SU-DHL-6 (cell line): ENCODE measurements at regions not wholly inside any gene's neighbourhood (a gene's known extent, or its start where the extent isn't known, plus 50 kb on each side); places are given as distances from the start of the nearest gene placed in this dataset.

Source experiments
- CTCF ChIP-seq: fragments of 200-600 bp; sonication (generic); IDR thresholded peaks from one replicate; pipeline ENCODE4 v1.5.1; 2017; ENCODE audit warnings: antibody characterized with exemption, mild to moderate bottlenecking, low read length, moderate library complexity; ENCODE audit not compliant: insufficient read depth, poor library complexity, severe bottlenecking
- EZH2phosphoT487 ChIP-seq: fragments of 200-600 bp; sonication (generic), shearing (Covaris generic); conservative IDR thresholded peaks from 2 replicates; pipeline ENCODE4 v1.6.1; 2018; ENCODE audit warnings: mild to moderate bottlenecking, antibody characterized with exemption, low read length, moderate library complexity, mixed read lengths

GRCh38 chr13:105007166-105007808, 1528.2 kb downstream of the EFNB2 start:
- TF ChIP-seq CTCF = no peak
- TF ChIP-seq EZH2phosphoT487 = no peak
